ENCODE measurements at regions not wholly inside any gene's neighbourhood (a gene's known extent, or its start where the extent isn't known, plus 50 kb on each side); places are given as distances from the start of the nearest gene placed in this dataset.

DNA sequence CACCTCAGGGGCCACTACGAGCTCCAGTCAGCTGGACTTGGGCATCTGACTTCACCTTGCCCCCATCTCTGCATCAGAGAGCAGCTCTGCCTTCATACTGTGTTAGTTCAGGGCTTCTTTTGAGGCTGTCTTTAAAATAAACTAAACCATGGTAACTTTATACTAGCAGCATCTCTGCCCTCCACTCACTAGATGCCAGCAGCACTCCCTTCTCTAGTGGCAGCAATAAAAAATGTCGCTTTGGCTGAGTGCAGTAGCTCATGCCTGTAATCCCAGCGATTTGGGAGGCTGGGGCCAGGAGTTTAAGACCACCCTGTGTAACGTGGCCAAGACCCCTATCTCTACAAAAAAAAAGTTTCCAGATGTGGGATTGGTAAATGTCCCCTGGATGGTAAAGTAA is 584.4 kb downstream of the INHBA start:
- Mint-ChIP-seq H3K27ac (no peak overlapping the region), H3K36me3 (ENCODE audit: low read depth) (no peaks in the 10 kb centered on the region), H3K4me3 (no peak overlapping the region), H3K4me1 (peaks cover 28% of the 10 kb centered on the region), H3K9me3 (peaks cover 4% of the 10 kb centered on the region), H3K27me3 (ENCODE audit: insufficient read depth) (peaks cover 5% of the 10 kb centered on the region)
- no peak overlapping the region for H3K27ac ChIP-seq (ENCODE audit: low read depth, low read length)
- TF ChIP-seq, protein P1, sequence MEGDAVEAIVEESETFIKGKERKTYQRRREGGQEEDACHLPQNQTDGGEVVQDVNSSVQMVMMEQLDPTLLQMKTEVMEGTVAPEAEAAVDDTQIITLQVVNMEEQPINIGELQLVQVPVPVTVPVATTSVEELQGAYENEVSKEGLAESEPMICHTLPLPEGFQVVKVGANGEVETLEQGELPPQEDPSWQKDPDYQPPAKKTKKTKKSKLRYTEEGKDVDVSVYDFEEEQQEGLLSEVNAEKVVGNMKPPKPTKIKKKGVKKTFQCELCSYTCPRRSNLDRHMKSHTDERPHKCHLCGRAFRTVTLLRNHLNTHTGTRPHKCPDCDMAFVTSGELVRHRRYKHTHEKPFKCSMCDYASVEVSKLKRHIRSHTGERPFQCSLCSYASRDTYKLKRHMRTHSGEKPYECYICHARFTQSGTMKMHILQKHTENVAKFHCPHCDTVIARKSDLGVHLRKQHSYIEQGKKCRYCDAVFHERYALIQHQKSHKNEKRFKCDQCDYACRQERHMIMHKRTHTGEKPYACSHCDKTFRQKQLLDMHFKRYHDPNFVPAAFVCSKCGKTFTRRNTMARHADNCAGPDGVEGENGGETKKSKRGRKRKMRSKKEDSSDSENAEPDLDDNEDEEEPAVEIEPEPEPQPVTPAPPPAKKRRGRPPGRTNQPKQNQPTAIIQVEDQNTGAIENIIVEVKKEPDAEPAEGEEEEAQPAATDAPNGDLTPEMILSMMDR (conservative IDR thresholded peaks at IDR 0.05) = no peak
- H3K4me3 ChIP-seq (ENCODE audit: low read length) = no peak overlapping the region
- 67 to 83% methylated on average over 1 to 4 of the region's 4 CpGs for WGBS, 2 experiments (ENCODE audit: insufficient coverage in 1 of 2, insufficient read length in 1 of 2)
- no peak for DNase-seq
- H3K36me3 ChIP-seq (ENCODE audit: control insufficient read depth, insufficient read depth, low read length) = no peaks in the 10 kb centered on the region
- H3K27me3 ChIP-seq (ENCODE audit: control insufficient read depth, insufficient read depth, low read length, poor library complexity, severe bottlenecking) = no peaks in the 10 kb centered on the region
- peaks cover 9% of the 10 kb centered on the region for H3K4me1 ChIP-seq (ENCODE audit: control insufficient read depth, insufficient read depth, low read length)
- H3K9ac ChIP-seq (ENCODE audit: extremely low read depth, low read length, poor library complexity, severe bottlenecking) = no peak overlapping the region
- no peaks in the 10 kb centered on the region for H3K9me3 ChIP-seq (ENCODE audit: control insufficient read depth, low read length)

DNA sequence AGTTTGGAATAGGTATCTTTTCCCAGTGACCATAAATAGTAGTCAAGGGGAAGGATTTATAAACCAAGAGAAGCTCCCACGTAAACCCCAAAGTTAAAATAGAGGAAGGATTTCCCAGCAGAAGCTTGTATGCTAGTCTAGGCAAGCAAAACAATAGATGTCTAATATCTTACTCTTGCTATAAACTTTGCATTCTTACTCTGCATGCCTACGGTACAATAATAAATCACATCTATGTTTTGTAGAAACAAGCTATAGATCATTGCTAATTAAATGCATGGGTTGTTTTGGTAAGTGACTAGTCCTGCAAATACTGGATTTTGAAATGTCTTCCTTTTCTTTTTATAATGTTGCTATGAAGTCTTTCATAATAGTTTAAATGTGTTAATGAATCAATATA is 585.5 kb downstream of the INHBA start:
- H3K27me3 ChIP-seq (ENCODE audit: control insufficient read depth, insufficient read depth, low read length, poor library complexity, severe bottlenecking) = no peaks in the 10 kb centered on the region
- 94% methylated on average over 2 of the region's 2 CpGs; no CpG with 5 or more reads in 1 of the 2 experiments for WGBS, 2 experiments (ENCODE audit: insufficient coverage in 1 of 2, insufficient read length in 1 of 2)
- Mint-ChIP-seq H3K4me3 (no peak overlapping the region), H3K36me3 (ENCODE audit: low read depth) (no peaks in the 10 kb centered on the region), H3K9me3 (peaks cover 4% of the 10 kb centered on the region), H3K4me1 (peaks cover 24% of the 10 kb centered on the region), H3K27ac (no peak overlapping the region), H3K27me3 (ENCODE audit: insufficient read depth) (peaks cover 5% of the 10 kb centered on the region)
- H3K9ac ChIP-seq (ENCODE audit: extremely low read depth, low read length, poor library complexity, severe bottlenecking) = no peak overlapping the region
- no peak overlapping the region for H3K27ac ChIP-seq (ENCODE audit: low read depth, low read length)
- no peaks in the 10 kb centered on the region for H3K9me3 ChIP-seq (ENCODE audit: control insufficient read depth, low read length)
- TF ChIP-seq, protein P1 (conservative IDR thresholded peaks at IDR 0.05) = no peak
- H3K4me1 ChIP-seq (ENCODE audit: control insufficient read depth, insufficient read depth, low read length) = peaks cover 16% of the 10 kb centered on the region
- H3K4me3 ChIP-seq (ENCODE audit: low read length) = no peak overlapping the region
- no peak for DNase-seq
- no peaks in the 10 kb centered on the region for H3K36me3 ChIP-seq (ENCODE audit: control insufficient read depth, insufficient read depth, low read length)

DNA sequence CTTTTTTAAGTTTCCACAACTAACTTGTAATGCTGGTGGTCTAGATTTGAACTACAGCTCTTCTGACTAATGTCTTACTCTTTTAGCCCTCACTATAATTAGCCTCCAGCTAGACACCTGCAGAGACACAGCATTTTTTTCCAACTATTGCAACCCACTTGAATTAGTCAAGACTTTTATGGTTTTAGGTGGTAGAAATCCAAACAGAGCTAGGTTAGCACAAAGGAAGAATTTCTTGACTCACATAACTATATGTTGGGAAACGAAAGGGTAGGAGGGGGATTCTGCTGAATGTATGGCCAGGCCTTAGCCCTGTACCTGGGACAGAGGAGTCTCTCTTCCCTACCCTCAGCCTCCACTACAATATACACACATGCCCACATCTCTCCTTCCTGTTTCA is 586.1 kb downstream of the INHBA start:
- peaks cover 16% of the 10 kb centered on the region for H3K4me1 ChIP-seq (ENCODE audit: control insufficient read depth, insufficient read depth, low read length)
- Mint-ChIP-seq H3K9me3 (peaks cover 4% of the 10 kb centered on the region), H3K36me3 (ENCODE audit: low read depth) (no peaks in the 10 kb centered on the region), H3K4me1 (peaks cover 22% of the 10 kb centered on the region), H3K4me3 (no peak overlapping the region), H3K27me3 (ENCODE audit: insufficient read depth) (peaks cover 5% of the 10 kb centered on the region), H3K27ac (no peak overlapping the region)
- no peaks in the 10 kb centered on the region for H3K36me3 ChIP-seq (ENCODE audit: control insufficient read depth, insufficient read depth, low read length)
- no peak overlapping the region for H3K4me3 ChIP-seq (ENCODE audit: low read length)
- H3K9me3 ChIP-seq (ENCODE audit: control insufficient read depth, low read length) = no peaks in the 10 kb centered on the region
- no peak for DNase-seq
- WGBS, 2 experiments (ENCODE audit: insufficient coverage in 1 of 2, insufficient read length in 1 of 2) = 100% methylated on average over 1 of the region's 1 CpG; no CpG with 5 or more reads in 1 of the 2 experiments
- no peak overlapping the region for H3K9ac ChIP-seq (ENCODE audit: extremely low read depth, low read length, poor library complexity, severe bottlenecking)
- no peak overlapping the region for H3K27ac ChIP-seq (ENCODE audit: low read depth, low read length)
- no peaks in the 10 kb centered on the region for H3K27me3 ChIP-seq (ENCODE audit: control insufficient read depth, insufficient read depth, low read length, poor library complexity, severe bottlenecking)
- TF ChIP-seq, protein P1 (conservative IDR thresholded peaks at IDR 0.05) = no peak
